CD4-positive, alpha-beta T cell treated with Interleukin-10 for 1 hour (primary cell): ENCODE measurements at regions not wholly inside any gene's neighbourhood (a gene's known extent, or its start where the extent isn't known, plus 50 kb on each side); places are given as distances from the start of the nearest gene placed in this dataset.
"Not testable (repeated sequence)": the region's sequence is repeated elsewhere in the genome, so short reads cannot be mapped to it uniquely, and the experiment has no call there.

ENCODE experiments used
- DNase-seq: peaks from one replicate; pipeline ENCODE4 v3.0.0-alpha.2; 2020

DNA sequence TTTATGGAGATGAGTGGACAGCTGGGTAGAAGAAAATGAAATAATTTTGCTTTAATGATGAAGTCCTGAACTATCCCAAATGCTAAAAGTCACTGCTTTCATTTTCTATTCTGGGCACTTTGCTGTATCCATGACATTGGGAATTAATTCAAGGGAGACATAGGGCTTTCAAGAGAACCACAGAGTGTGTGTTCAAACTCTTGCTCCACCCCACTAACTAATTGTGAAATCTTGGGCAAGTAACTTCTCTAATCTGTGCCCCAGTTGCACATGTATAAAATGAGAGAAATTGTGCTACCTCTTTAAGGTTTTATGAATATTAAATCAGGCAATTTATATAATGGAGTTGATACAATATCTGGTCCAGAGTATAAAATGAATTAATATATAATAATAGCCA, 1422.0 kb downstream of the ADGRL3 start:
- no peak for DNase-seq

DNA sequence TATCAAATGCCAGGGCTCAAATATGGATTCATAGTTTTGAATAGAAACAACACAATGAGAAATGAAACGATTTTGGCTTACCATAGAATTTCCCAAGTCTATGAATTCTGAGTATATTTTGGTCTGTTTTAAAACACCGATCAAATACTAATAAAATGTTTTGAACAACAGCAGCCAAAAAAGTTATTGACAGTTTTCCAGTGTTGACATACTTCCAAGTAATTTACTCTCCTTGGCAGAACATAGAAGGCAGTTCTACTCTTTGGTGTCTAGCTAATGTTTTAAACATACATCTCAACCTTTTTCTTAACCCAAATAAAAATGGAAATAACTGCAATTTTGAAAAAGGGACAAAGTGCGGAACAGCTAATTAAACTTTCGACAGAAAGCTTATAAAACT, 1419.8 kb downstream of the ADGRL3 start:
- DNase-seq: no peak

DNA sequence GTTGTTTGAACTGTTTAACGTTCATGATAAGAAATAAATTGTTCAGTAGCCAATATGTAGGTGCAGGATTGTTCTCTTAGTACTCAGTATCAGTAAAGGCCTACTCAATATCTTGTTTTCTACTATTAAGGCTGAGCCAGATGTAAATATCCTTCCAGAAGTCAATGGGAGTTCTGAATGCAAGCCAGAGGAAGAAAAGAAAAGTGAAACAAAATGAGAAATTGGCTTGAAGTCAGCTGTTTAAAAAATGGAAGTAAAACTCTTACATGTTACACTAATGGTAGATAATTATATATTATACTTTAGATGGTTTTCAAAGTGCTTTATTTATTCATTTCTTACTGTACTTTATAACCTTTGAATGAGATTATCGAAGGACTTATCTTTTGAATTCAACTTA, 1417.9 kb downstream of the ADGRL3 start:
- DNase-seq: no peak

DNA sequence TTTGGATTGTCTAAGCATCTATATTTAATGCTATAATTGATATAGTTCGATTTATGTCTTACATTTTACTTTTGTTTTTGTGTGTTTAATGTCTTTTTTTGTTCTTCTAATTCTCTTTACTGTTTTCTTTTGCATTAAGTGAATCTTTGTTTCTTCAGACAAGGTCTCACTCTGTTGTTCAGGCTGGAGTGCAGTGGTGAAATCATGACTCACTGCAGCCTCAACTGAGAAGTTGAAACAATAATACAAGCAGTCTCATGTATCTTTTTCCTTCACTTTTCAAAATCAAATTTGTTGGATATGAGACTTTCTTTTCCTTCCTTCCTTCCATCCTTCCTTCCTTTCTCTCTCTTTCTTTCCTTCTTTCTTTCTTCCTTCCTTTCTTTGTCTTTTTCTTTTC, 1401.6 kb downstream of the ADGRL3 start:
- no peak for DNase-seq

DNA sequence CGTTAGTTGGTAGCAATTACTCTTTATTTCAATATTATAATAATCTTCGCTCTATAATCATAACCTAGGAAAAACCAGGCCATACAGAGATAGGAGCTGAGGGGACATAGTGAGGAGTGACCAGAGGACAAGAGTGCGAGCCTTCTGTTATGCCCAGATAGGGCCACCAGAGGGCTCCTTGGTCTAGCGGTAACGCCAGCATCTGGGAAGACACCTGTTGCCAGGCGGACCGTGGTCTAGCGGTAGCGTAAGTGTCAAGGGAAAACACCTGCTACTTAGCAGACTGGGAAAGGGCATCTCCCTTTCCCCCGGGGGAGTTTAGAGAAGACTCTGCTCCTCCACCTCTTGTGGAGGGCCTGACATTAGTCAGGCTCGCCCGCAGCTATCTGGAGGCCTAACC, 1395.1 kb downstream of the ADGRL3 start:
- not testable (repeated sequence) for DNase-seq

DNA sequence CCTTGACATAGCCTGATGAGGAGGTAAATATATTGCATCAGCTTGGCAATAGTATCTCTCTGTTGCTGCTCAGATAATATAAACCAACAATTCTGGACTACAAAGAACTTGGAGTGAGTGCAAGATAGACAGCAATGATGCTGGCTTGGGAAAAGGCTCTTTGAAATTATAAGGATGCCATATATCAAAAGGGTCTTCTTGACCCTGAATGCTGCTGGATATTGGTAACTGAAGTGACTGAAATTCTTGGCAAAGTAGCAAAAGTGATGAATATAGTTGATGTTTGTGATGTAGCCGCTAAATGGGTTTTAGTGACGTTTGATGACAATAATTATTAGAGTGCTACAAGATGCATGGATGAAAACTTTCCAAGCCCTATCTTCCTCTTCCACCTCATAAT, 1391.6 kb downstream of the ADGRL3 start:
- DNase-seq: no peak

DNA sequence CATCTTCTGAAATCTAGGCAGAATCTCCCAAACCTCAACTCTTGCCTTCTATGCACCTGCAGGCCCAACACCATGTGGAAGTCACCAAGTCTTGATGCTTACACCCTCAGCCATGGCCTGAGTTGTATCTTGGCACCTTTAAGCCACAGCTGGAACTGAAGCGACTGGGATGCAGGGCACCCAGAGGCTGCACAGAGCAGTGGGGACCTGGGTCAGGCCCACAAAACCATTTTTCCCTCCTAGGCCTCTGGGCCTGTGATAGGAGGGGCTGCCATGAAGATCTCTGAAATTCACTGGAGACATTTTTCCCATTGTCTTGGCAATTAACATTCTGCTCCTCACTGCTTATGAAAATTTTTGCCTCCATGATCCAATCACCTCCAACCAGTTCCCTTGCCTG, 1388.5 kb downstream of the ADGRL3 start:
- no peak for DNase-seq

DNA sequence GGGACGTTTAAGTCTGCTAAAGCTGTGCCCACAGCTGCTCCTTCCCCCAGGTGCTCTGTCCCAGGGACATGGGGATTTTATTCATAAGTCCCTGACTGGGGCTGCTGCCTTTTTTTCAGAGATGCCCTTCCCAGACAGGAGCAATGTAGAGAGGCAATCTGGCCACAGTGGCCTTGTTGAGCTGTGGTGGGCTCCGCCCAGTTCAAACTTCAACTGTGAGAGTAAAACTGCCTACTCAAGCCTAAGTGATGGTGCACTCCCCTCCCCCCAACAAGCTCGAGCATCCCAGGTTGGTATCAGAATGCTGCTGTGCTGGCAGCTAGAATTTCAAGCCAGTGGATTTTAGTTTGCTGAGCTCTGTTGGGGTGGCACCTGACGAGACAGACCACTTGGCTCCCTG, 1371.4 kb downstream of the ADGRL3 start:
- DNase-seq: no peak

DNA sequence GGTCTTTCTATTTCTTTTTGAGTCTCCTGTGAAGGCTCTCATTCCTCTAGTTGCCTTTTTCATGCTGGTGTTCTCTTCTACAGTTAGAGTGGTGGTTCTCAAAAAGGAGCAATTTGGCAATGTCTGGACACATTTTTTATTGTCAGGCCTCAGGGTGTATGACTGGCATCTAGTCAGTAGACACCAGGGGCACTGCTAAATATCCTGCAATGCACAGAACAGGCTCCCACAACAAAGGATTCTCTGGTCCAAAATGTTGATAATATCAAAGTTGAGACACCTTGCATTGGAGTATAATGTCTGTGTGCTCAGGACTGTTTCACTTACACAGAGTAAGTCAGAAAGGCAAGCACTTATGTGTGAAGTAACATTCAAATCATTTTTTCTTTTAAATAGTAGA, 1360.7 kb downstream of the ADGRL3 start:
- DNase-seq: no peak

DNA sequence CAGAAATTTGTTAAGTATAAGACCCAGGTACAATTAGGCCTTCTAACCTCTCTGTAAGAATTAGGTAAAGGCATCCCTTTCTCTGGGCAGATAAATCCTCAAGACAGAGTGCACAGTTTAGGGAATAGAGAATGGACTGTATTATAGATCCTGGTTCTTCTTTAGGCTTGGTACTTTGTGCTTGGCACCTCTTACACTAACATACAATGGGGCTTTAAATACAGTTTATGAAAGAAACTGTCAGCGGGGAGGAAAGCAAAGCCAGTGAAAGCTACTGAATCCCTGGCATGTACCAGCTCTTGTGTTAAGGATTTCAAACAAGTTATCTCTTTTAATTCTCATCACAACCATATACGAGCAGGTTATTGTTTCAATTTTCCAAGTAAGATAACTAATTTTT, 1350.0 kb downstream of the ADGRL3 start:
- DNase-seq: no peak

DNA sequence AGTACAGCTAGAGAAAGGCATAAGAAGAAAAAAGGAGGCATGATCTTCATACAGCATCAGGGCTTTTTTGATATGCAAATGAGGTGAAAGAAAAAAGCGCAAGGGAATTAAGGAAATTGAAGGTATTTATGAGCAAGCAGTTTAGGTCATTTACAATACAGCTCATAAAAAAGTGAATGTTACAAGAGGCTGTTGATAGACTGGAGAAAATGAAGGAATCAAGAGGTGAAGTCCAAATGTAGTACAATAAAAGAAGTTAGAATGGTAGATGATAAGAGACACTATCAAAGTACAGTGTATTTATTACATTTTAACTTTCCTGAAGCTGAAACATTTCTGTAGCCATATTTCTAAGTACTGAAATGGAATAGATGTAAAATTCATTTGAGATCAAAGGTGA, 1349.5 kb downstream of the ADGRL3 start:
- DNase-seq: no peak

DNA sequence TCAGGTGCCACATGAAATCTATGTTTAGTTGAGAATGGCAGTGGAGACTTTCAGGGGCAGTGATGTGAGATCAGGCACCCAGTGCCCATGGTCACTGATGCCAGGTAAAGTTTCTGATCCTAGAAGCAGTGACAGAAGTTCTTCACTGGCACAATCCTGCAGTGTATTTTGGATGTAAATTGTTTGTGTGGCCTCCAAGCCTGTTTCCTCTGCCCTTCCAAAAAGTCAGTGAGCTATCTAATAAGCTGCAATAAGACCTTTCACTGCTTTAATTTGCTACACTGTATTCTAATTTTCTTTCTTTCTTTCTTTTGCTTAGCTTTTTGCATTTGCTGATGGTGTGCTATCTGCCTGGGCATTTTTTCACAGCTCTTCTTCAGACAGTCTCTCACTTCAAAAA, 1348.6 kb downstream of the ADGRL3 start:
- DNase-seq: no peak

DNA sequence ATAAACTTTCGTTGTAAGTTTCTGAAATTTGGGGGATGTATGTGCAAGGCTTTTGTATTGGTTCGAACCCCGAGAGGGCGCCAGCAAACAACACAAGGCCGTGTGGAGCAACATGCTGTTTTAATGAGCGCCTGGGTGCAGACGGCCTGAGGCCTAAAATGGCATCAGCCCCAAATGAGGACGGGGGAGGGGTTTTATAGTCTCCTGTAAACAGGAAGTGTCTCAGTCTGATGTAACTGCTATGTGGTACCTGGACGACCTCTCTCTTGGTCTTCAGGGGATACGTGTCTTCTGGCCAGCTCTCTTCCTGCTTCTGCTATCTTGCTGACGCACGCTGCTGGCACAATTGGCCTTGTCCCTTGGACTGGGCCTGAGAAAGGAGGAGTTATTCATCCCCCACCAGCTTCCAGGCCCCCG, 1348.0 kb downstream of the ADGRL3 start:
- no peak for DNase-seq

DNA sequence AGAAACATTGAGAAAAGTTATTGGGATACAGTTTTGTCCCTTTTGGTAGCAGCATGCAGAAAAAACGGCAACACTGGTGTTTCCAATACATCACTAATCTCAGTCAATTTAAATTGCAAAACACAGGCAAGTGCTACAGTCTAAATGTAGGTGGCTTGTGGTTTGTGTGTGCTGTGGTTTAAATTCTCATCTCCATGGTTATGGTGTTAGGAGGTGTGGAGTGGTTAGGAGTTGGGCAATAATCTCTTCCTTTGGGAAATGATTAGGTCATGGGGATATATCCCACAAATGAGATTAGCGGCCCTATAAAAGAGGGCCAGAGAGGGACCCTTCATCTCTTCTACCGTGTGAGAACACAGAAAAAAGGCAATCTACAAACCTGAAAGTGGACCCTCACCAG, 1344.3 kb downstream of the ADGRL3 start:
- no peak for DNase-seq

DNA sequence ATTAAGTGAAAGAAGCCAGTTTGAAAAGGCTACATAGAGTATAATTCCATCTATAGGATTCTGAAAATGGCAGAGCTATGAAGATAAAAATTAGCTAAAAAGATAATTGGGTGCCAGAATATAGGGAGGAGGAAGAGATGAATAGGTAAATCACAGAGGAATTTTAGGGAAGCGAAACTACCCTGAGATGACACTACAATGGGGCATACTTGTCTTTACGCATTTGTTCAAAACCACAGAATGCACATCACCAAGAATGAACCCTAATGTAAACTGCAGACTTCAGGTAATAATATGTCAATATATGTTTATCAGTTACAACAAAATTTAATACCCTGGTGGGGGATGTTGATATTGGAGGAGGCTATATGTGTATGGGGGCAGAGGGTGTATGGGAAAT, 1342.9 kb downstream of the ADGRL3 start:
- DNase-seq: no peak

DNA sequence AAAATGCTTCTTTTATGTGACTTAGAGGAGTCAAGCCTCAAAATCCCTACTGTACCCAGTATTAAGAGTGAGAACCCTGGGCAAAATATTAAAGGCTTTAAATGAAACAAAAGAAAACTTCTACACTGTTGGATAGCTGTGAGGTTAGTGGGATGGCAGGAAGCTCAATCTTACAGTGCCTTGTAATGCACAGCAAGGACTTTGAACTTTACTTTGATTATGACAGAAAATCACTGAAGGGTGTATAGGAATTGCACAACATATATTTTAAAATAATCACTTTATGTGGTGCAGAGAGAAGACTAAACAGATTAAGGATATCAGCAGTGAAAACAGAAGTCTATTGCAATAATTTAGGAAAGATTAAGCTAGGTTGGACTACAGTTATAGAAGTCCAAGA, 1333.4 kb downstream of the ADGRL3 start:
- DNase-seq: no peak

DNA sequence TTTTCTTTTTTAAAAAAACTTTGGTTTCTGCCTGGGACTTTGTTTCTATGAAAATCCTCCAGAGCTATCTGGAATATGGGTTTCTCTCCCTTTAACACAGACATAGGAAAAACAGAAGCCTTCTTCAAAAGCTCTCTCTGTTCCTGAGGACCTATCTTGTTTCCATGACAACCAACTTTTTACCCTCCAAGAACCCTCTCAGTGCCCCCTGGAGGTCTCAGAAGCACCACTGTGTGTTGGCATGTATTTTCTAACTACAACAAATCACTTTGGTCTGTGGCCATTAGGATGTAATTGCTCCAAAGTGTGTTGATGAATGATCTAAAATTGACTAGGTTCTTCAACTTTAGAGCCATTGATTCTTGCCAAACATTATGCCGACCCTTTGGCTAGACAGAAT, 1331.6 kb downstream of the ADGRL3 start:
- no peak for DNase-seq

DNA sequence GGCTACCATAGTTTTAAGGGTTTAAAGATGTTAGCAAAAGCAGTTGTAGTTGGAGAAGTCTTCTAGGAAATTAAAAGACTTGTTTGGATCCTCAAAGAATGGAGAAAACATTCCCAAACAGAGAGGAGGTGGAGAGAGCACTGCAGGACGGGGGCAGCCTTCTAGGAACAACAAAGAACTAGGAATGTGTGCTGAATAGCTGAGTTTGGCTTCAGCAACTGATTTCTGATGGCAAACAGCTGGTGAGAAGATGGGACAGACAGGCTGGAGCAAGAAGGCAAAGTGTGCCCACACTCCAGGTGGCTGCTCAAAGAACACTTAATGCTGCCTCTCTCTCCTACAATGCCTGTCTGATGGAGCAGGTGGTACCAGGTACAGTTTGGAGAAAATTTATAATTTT, 1331.1 kb downstream of the ADGRL3 start:
- DNase-seq: no peak

DNA sequence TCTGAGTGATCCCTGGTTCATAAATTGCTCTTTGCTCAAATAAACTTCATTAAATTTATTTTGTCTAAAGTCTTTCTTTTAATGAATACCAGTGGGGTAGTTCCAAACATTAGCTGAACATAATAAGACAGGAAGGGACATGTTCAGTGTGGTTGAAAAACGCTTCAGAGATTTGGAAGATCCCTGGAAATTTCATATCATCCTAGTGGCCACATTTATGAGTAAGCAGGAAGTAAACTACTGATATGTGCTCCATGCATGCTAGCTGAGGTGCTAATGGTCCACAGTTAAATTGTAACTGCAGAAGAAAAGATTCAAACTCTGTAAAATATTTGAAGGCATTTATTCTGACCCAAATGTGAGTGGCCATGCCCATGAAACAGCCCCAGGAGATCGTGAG, 1328.7 kb downstream of the ADGRL3 start:
- no peak for DNase-seq

DNA sequence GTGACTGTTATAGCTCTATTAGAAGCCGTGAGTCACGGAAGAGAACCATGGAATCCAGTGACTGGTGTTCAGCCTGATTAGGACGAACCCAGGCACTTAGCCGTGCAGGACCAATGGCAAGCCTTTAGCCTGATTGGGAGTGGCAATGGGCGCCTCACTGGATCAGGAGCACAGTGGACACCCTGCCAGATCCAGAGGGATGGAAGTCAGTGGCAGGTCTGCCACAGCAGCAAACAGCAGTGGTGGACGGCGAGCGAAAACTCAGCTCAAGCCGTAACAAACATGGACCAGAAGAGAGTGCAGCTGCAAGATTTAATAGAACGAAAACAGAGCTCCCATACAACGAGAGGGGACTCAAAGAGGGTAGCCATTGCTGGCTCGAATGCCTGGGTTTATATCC, 1326.5 kb downstream of the ADGRL3 start:
- DNase-seq: no peak

DNA sequence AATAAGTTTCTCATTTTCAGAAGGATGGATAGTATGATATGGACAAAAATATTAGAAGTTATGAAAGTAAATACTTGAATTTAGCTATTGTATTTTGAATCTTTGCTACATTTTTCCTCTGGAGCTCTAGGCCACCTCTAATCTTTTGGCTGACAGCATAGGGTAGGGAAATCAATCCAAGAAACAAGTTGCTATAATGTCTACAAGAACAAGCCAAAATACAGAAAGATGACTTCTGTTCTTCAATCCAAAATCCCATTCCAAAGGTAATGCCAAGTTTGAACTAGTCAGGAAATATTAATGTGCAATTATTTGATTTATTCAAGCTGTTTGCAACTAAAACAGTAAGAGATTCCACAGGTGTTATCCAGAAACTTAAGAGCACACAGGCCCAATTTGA, 1323.1 kb downstream of the ADGRL3 start:
- no peak for DNase-seq

DNA sequence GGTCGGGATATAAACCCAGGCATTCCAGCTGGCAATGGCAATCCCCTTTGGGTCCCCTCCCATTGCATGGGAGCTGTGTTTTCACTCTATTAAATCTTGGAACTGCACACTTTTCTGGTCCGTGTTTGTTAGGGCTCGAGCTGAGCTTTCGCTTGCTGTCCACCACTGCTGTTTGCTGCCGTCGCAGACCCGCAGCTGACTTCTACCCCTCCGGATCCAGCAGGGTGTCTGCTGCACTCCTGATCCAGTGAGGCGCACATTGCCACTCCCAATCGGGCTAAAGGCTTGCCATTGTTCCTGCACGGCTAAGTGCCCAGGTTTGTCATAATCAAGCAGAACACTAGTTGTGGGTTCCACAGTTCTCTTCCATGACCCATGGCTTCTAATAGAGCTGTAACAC, 1322.1 kb downstream of the ADGRL3 start:
- DNase-seq: no peak

DNA sequence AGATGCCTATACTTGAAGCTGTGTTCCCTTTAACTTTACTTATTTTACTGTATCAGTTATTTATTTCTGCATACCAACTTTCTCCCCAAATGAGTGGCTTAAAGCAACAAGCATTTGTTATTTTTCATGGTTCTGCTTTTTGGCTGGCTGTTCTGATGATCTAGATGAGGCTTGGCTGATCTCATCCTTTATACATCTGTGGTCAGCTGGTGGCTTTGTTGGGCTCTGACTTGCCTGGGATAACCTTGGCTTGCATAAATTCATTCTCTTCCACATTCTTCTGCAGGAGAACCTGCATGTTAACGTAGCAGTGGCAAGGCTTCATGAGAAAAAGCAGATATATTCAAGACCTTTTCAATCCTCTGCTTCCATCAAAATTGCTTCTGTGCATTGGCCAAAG, 1317.6 kb downstream of the ADGRL3 start:
- no peak for DNase-seq

DNA sequence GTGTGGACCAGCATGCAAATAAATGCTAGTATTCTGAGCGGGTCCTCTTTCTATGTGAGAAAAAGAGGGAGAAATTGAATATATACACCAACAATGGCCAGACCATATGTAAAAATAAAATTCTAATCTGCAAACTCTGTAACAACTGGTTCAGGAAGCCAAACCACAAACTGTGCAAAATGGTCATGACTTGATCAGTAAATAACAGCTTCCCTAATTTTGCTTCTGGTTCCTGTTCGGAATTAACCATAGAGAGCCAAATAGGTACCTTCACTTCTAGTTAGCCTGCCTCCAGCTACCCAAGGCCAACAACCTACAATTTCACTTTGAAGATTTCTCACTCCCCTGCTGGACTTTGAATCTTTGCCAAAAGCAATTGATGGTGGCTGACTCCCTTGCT, 1313.2 kb downstream of the ADGRL3 start:
- no peak for DNase-seq

DNA sequence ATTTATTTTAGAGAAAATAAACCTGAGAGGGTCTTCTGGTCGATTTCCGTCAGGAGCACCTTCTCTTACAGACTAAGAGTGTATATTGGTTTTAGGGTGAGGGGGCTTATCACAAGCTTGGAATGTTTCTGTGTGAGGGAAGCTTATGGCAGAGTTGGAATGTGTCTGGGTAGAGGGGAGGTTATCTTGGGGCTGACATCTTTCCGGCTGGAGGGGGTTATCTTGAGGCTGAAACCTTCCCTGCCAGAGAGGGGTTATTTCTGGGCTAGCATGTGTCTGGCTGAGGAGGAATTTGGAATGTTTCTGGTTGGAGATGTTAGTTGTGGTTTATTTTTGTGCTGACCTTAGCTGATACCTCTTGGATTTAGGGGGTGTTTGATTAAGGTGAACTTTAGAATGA, 1312.1 kb downstream of the ADGRL3 start:
- DNase-seq: no peak

DNA sequence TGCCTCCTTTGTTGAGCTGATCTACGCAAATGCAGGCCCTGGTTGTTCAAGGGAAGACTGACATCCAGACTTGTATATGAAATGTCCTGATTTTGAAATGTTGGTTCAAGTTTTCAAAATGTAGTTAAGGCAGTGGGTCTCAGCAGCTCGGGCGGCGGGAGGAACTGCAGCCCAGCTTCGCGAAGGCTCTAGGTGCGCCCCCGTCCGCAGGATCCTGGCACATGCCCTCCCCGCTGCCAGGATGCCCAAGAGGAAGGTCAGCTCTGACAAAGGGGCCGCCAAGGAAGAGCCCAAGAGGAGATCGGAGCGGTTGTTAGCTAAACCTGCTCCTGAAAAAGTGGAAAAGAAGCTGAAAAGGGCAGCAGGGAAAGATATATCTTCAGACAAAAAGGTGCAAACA, 1310.1 kb downstream of the ADGRL3 start:
- no peak for DNase-seq
